H1 (cell line): ENCODE measurements at regions not wholly inside any gene's neighbourhood (a gene's known extent, or its start where the extent isn't known, plus 50 kb on each side); places are given as distances from the start of the nearest gene placed in this dataset.

Experiments
- CTCF ChIA-PET: fragments of 300-600 bp; sonication (Branson Sonifier 250); formaldehyde crosslinking; loops from one replicate; lab custom pipeline; 2021; ENCODE audit not compliant: partially characterized antibody; lab: Charles Lee
- POLR2A ChIA-PET: fragments of 300-600 bp; sonication (Branson Sonifier 250); formaldehyde crosslinking; loops from one replicate; lab custom pipeline; 2021; ENCODE audit warnings: inconsistent platforms; ENCODE audit not compliant: partially characterized antibody; lab: Charles Lee
- DNase-seq, 2 experiments: peaks; one replicate each; pipeline versions ENCODE4 v3.0.0 to v3.0.0-alpha.2; 2010 to 2022; ENCODE audit warnings: low spot score in 2 of 2, low read depth in 1 of 2, mixed read lengths in 1 of 2
- FAIRE-seq: peaks from 2 replicates; lab custom pipeline; 2011; peaks lifted over from hg19 to GRCh38; lab: Jason Lieb, UNC
- H2AFZ ChIP-seq: 2 replicates; pipeline ENCODE4 v1.8.1; 2012; ENCODE audit warnings: low read length, inconsistent platforms
- H2AK5ac ChIP-seq: 2 replicates; pipeline ENCODE4 v1.6.1; 2013; ENCODE audit warnings: low read depth, low read length
- H2BK120ac ChIP-seq: replicated peaks from 2 replicates; pipeline ENCODE3; 2013; ENCODE audit warnings: low read depth, low read length, inconsistent platforms
- H2BK12ac ChIP-seq: 2 replicates; pipeline ENCODE4 v1.6.1; 2013; ENCODE audit warnings: low read depth, low read length
- H2BK15ac ChIP-seq: 2 replicates; pipeline ENCODE4 v1.6.1; 2013; ENCODE audit warnings: low read length
- H2BK20ac ChIP-seq: 2 replicates; pipeline ENCODE4 v1.6.1; 2013; ENCODE audit warnings: low read length
- H2BK5ac ChIP-seq: 2 replicates; pipeline ENCODE4 v1.6.1; 2013; ENCODE audit warnings: low read depth, low read length
- H3K14ac ChIP-seq: 2 replicates; pipeline ENCODE4 v1.6.1; 2013; ENCODE audit warnings: inconsistent platforms; ENCODE audit not compliant: insufficient read length
- H3K18ac ChIP-seq: 2 replicates; pipeline ENCODE4 v1.6.1; 2013; ENCODE audit warnings: low read length; ENCODE audit errors: extremely low read depth
- H3K23ac ChIP-seq: 2 replicates; pipeline ENCODE4 v1.6.1; 2013; ENCODE audit warnings: inconsistent platforms; ENCODE audit not compliant: insufficient read length
- H3K23me2 ChIP-seq: 2 replicates; pipeline ENCODE4 v1.6.1; 2013; ENCODE audit warnings: low read depth, low read length
- H3K27ac ChIP-seq: 2 replicates; pipeline ENCODE4 v1.6.1; 2011; ENCODE audit warnings: low read depth, low read length, inconsistent platforms
- H3K27me3 ChIP-seq, 4 experiments: replicated peaks in 1 of 4; 1 replicate in 1 of 4; 2 replicates in 3 of 4; pipeline versions ENCODE4 v1.6.1 to v1.8.1; 2011 to 2013; ENCODE audit warnings: low read length in 3 of 4, mild to moderate bottlenecking in 3 of 4, inconsistent platforms in 2 of 4, mixed read lengths in 2 of 4, moderate library complexity in 1 of 4; ENCODE audit not compliant: control insufficient read depth in 3 of 4, insufficient read depth in 3 of 4; ENCODE audit errors: extremely low read depth in 1 of 4
- H3K36me3 ChIP-seq, 4 experiments: 2 replicates each; pipeline versions ENCODE4 v1.6.1 to v1.8.1; 2011 to 2013; ENCODE audit warnings: mild to moderate bottlenecking in 4 of 4, low read length in 3 of 4, moderate library complexity in 2 of 4, control low read depth in 1 of 4, inconsistent platforms in 1 of 4; ENCODE audit not compliant: insufficient read depth in 4 of 4, control insufficient read depth in 2 of 4
- H3K4ac ChIP-seq: replicated peaks from 2 replicates; pipeline ENCODE3; 2013; ENCODE audit warnings: low read length, low read depth, mixed read lengths, inconsistent platforms; ENCODE audit not compliant: insufficient read length
- H3K4me1 ChIP-seq, 4 experiments: replicated peaks in 1 of 4; 1 replicate in 1 of 4; 2 replicates in 3 of 4; pipeline versions ENCODE4 v1.6.1 to v1.8.1; 2011 to 2013; ENCODE audit warnings: low read length in 3 of 4, inconsistent platforms in 2 of 4, mixed read lengths in 1 of 4; ENCODE audit not compliant: insufficient read depth in 4 of 4, control insufficient read depth in 3 of 4
- H3K4me2 ChIP-seq, 2 experiments: 2 replicates each; pipeline versions ENCODE4 v1.6.1 to v1.8.1; 2011 to 2013; ENCODE audit warnings: low read depth in 2 of 2, low read length in 2 of 2, control low read depth in 1 of 2, inconsistent platforms in 1 of 2, mild to moderate bottlenecking in 1 of 2; ENCODE audit not compliant: insufficient read depth in 1 of 2
- H3K4me3 ChIP-seq, 4 experiments: fragments of 200-600, 300-600 bp in 1 of 4; sonication (generic), shearing (Covaris generic), sonication (Bioruptor Twin) in 1 of 4; 2 replicates each; pipeline versions ENCODE4 v1.5.1 to v1.8.1; 2011 to 2016; ENCODE audit warnings: low read length in 4 of 4, low read depth in 3 of 4, control low read depth in 2 of 4, inconsistent platforms in 2 of 4, mild to moderate bottlenecking in 2 of 4, mixed read lengths in 1 of 4, moderate library complexity in 1 of 4; ENCODE audit not compliant: insufficient read depth in 2 of 4; ENCODE audit errors: extremely low read depth in 1 of 4
- H3K56ac ChIP-seq: replicated peaks from 2 replicates; pipeline ENCODE3; 2013; ENCODE audit warnings: low read depth, mild to moderate bottlenecking, mixed read lengths, low read length, inconsistent platforms; ENCODE audit not compliant: insufficient read length
- H3K79me1 ChIP-seq: 2 replicates; pipeline ENCODE4 v1.6.1; 2013; ENCODE audit warnings: low read depth, low read length, control low read depth
- H3K79me2 ChIP-seq, 2 experiments: 2 replicates each; pipeline versions ENCODE4 v1.6.1 to v1.8.1; 2012 to 2013; ENCODE audit warnings: low read length in 2 of 2, mild to moderate bottlenecking in 2 of 2, inconsistent platforms in 1 of 2; ENCODE audit not compliant: insufficient read depth in 2 of 2, control insufficient read depth in 1 of 2
- H3K9ac ChIP-seq, 4 experiments: replicated peaks in 1 of 4; 1 replicate in 1 of 4; 2 replicates in 3 of 4; pipeline versions ENCODE4 v1.6.1 to v1.8.1; 2011 to 2013; ENCODE audit warnings: low read depth in 3 of 4, low read length in 3 of 4, control low read depth in 2 of 4, mild to moderate bottlenecking in 2 of 4, moderate library complexity in 2 of 4, inconsistent platforms in 1 of 4; ENCODE audit errors: extremely low read depth in 1 of 4
- H3K9me3 ChIP-seq, 2 experiments: 2 replicates each; pipeline versions ENCODE4 v1.6.1 to v1.8.1; 2012 to 2013; ENCODE audit warnings: mild to moderate bottlenecking in 2 of 2, moderate library complexity in 2 of 2, control low read depth in 1 of 2, inconsistent platforms in 1 of 2, low read depth in 1 of 2, low read length in 1 of 2, mixed read lengths in 1 of 2; ENCODE audit not compliant: insufficient read depth in 2 of 2
- H4K20me1 ChIP-seq, 2 experiments: replicated peaks in 1 of 2; 2 replicates each; pipeline versions ENCODE3 to v1.8.1; 2011 to 2013; ENCODE audit warnings: inconsistent platforms in 2 of 2, low read length in 2 of 2, mild to moderate bottlenecking in 1 of 2; ENCODE audit not compliant: insufficient read depth in 2 of 2, control insufficient read depth in 1 of 2
- H4K5ac ChIP-seq: 2 replicates; pipeline ENCODE4 v1.6.1; 2013; ENCODE audit warnings: low read length, low read depth, mixed read lengths, inconsistent platforms; ENCODE audit not compliant: insufficient read length
- H4K8ac ChIP-seq: 2 replicates; pipeline ENCODE4 v1.8.0; 2013; ENCODE audit warnings: mild to moderate bottlenecking, moderate library complexity, low read length, inconsistent platforms; ENCODE audit not compliant: insufficient read depth; ENCODE audit errors: extremely low read depth
- H4K91ac ChIP-seq: replicated peaks from 2 replicates; pipeline ENCODE3; 2013; ENCODE audit warnings: low read length, mixed read lengths, inconsistent platforms; ENCODE audit not compliant: insufficient read length
- ASH2L ChIP-seq: fragments of 200-600, 300-600 bp; sonication (generic); IDR thresholded peaks from one replicate; pipeline ENCODE4 v1.7.1; 2017; ENCODE audit warnings: low read length
- NRF1 ChIP-seq: IDR thresholded peaks from 2 replicates; pipeline ENCODE4 v1.6.1; 2011; ENCODE audit warnings: mild to moderate bottlenecking, low read depth, low read length, improper control_type of control experiment
- WGBS, 2 experiments: shearing (Covaris generic) in 1 of 2; methylation state at CpG; one replicate each; pipeline versions ENCODE4 v1.1.6 to v1.1.7; 2013 to 2015; ENCODE audit warnings: low lambda C conversion rate in 2 of 2, mixed read lengths in 2 of 2, inconsistent platforms in 1 of 2, low coverage in 1 of 2, missing lambda C conversion rate in 1 of 2; ENCODE audit not compliant: insufficient replicate concordance in 2 of 2, insufficient coverage in 1 of 2, insufficient read length in 1 of 2; ENCODE audit errors: extremely low coverage in 1 of 2, missing lambda C conversion rate in 1 of 2; 5-methylcytosine and 5-hydroxymethylcytosine counted together

DNA sequence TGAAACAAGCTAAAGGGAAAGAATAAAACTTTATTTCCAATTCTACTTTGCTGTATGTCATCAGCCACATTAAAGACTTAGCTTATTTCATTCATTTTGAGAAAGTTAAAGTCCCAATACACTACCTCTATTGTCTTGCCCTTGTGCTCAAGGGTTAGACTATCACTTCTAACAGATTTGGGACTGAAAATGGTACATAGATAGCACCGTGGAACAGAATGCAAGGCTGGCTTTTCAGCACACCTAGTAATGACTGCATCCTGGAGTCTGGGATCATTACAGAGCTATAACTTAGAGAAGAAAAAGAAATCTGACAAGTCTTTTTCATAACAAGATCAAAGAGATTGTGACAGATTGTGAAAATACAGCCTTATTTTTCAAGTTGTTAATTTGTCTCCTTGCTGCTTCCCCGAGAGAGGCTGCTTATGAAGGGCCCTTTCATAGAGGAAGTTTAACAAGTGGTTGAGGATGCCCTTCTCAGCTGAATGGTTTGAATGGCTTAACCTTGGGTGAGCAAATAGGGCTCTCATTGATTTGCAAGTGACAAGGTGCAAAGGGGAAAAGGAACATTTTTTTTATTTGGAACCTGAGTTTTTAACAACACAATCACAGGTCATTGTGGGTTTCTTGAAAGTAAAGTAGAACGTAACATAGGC is 371.8 kb downstream of the EPHA4 start:
- Histone ChIP-seq H2BK20ac (no peak overlapping the region), H3K4me1 (peaks cover 0 to 3% (median 0%) of the 10 kb centered on the region in 4 experiments; a peak in 3 of 7 replicates), H3K18ac (no peak overlapping the region), H3K56ac (no peak overlapping the region), H3K36me3 (no peaks in the 10 kb centered on the region), H2BK15ac (no peak overlapping the region), H3K4me2 (0 out of 4 replicates have a peak overlapping the region, but pooled peaks of 1 of the 2 experiments have one; percentile 14), H3K4ac (no peak overlapping the region), H3K23me2 (no peaks in the 10 kb centered on the region), H3K23ac (no peak overlapping the region), H3K79me2 (no peaks in the 10 kb centered on the region), H2AFZ (0 out of 2 replicates have a peak overlapping the region, but pooled peaks have one; percentile 31), H4K20me1 (no peaks in the 10 kb centered on the region), H4K5ac (no peak overlapping the region), H4K91ac (no peak overlapping the region)
- peak; percentile 90 for FAIRE-seq
- no peak for TF ChIP-seq NRF1
- TF ChIP-seq ASH2L = no peak
- TF ChIP-seq, all 59 proteins: peak for 0
- no peak overlapping the region for H3K9ac ChIP-seq
- H2BK12ac ChIP-seq = no peak overlapping the region
- H2BK5ac ChIP-seq = no peak overlapping the region
- ChIA-PET POLR2A (interaction anchor here (0.6 kb wide), 1 partner anchor 858 kb away, joined by 4 read pairs; no protein-coding TSS in a partner anchor), CTCF (interaction anchor here (0.6 to 0.7 kb wide), 3 partner anchors 21 to 332 kb away, joined by 3 to 5 read pairs (median 3); no protein-coding TSS in a partner anchor)
- H3K4me3 ChIP-seq = no peak overlapping the region
- H3K27ac ChIP-seq = no peak overlapping the region
- H3K14ac ChIP-seq = no peak overlapping the region
- H4K8ac ChIP-seq = no peak overlapping the region
- whole genome bisulfite sequencing, 2 experiments = 68% methylated on average over 3 of the region's 3 CpGs; no CpG with 5 or more reads in 1 of the 2 experiments
- no peaks in the 10 kb centered on the region for H3K79me1 ChIP-seq
- H2BK120ac ChIP-seq = no peak overlapping the region
- no peaks in the 10 kb centered on the region for H3K27me3 ChIP-seq
- DNase-seq = no peak
- no peaks in the 10 kb centered on the region for H3K9me3 ChIP-seq
- no peak overlapping the region for H2AK5ac ChIP-seq
